ENCODE measurements at regions not wholly inside any gene's neighbourhood (a gene's known extent, or its start where the extent isn't known, plus 50 kb on each side); places are given as distances from the start of the nearest gene placed in this dataset.

- Mint-ChIP-seq H3K27me3 (ENCODE audit: low read depth) (peaks cover 3% of the 10 kb centered on the region), H3K9me3 (peaks cover 3% of the 10 kb centered on the region), H3K36me3 (no peaks in the 10 kb centered on the region), H3K27ac (no peak overlapping the region), H3K4me1 (no peaks in the 10 kb centered on the region), H3K4me3 (no peak overlapping the region)
- TF ChIP-seq CTCF (IDR thresholded peaks at IDR 0.05; ENCODE audit: unreplicated experiment) = no peak
- DNase-seq (ENCODE audit: low spot score in 2 of 2, unreplicated experiment in 2 of 2) = no peak
Observed at GRCh38 chr11:112355726-112356125, 95.1 kb upstream of the PLET1 start.

GRCh38 chr11:112357488-112357887 lies 96.8 kb upstream of the PLET1 start:
- no peak overlapping the region for H3K27ac Mint-ChIP-seq
- no peaks in the 10 kb centered on the region for H3K36me3 Mint-ChIP-seq
- DNase-seq (ENCODE audit: low spot score in 2 of 2, unreplicated experiment in 2 of 2) = no peak
- H3K9me3 Mint-ChIP-seq = peaks cover 3% of the 10 kb centered on the region
- TF ChIP-seq CTCF (IDR thresholded peaks at IDR 0.05; ENCODE audit: unreplicated experiment) = no peak
- H3K4me3 Mint-ChIP-seq = no peak overlapping the region
- H3K4me1 Mint-ChIP-seq = no peaks in the 10 kb centered on the region
- peaks cover 3% of the 10 kb centered on the region for H3K27me3 Mint-ChIP-seq (ENCODE audit: low read depth)

GRCh38 chr11:112361396-112361795 lies 100.7 kb upstream of the PLET1 start:
- H3K27ac Mint-ChIP-seq = no peak overlapping the region
- H3K4me3 Mint-ChIP-seq = no peak overlapping the region
- TF ChIP-seq CTCF (IDR thresholded peaks at IDR 0.05; ENCODE audit: unreplicated experiment) = no peak
- no peak for DNase-seq (ENCODE audit: low spot score in 2 of 2, unreplicated experiment in 2 of 2)
- no peaks in the 10 kb centered on the region for H3K36me3 Mint-ChIP-seq
- H3K9me3 Mint-ChIP-seq = no peaks in the 10 kb centered on the region
- peaks cover 1% of the 10 kb centered on the region for H3K4me1 Mint-ChIP-seq
- H3K27me3 Mint-ChIP-seq (ENCODE audit: low read depth) = peaks cover 5% of the 10 kb centered on the region

GRCh38 chr11:112363527-112363926 lies 102.9 kb upstream of the PLET1 start:
- Mint-ChIP-seq H3K9me3 (no peaks in the 10 kb centered on the region), H3K4me1 (peaks cover 1% of the 10 kb centered on the region), H3K27me3 (ENCODE audit: low read depth) (peaks cover 5% of the 10 kb centered on the region), H3K4me3 (no peak overlapping the region), H3K36me3 (no peaks in the 10 kb centered on the region), H3K27ac (no peak overlapping the region)
- no peak for DNase-seq (ENCODE audit: low spot score in 2 of 2, unreplicated experiment in 2 of 2)
- no peak for TF ChIP-seq CTCF (IDR thresholded peaks at IDR 0.05; ENCODE audit: unreplicated experiment)

GRCh38 chr11:112364962-112365481 lies 104.4 kb upstream of the PLET1 start:
- TF ChIP-seq CTCF (IDR thresholded peaks at IDR 0.05; ENCODE audit: unreplicated experiment) = no peak
- Mint-ChIP-seq H3K9me3 (no peaks in the 10 kb centered on the region), H3K36me3 (no peaks in the 10 kb centered on the region), H3K4me3 (no peak overlapping the region), H3K4me1 (peaks cover 1% of the 10 kb centered on the region), H3K27me3 (ENCODE audit: low read depth) (peaks cover 6% of the 10 kb centered on the region), H3K27ac (no peak overlapping the region)
- no peak for DNase-seq (ENCODE audit: low spot score in 2 of 2, unreplicated experiment in 2 of 2)

- DNase-seq (ENCODE audit: low spot score in 2 of 2, unreplicated experiment in 2 of 2) = no peak
- H3K36me3 Mint-ChIP-seq = no peaks in the 10 kb centered on the region
- H3K27me3 Mint-ChIP-seq (ENCODE audit: low read depth) = peaks cover 10% of the 10 kb centered on the region
- H3K4me3 Mint-ChIP-seq = no peak overlapping the region
- H3K9me3 Mint-ChIP-seq = no peaks in the 10 kb centered on the region
- H3K4me1 Mint-ChIP-seq = peaks cover 1% of the 10 kb centered on the region
- TF ChIP-seq CTCF (IDR thresholded peaks at IDR 0.05; ENCODE audit: unreplicated experiment) = no peak
- H3K27ac Mint-ChIP-seq = no peak overlapping the region
Observed at GRCh38 chr11:112366012-112366411, 105.4 kb upstream of the PLET1 start.

All from mesothelial cell of epicardium (in vitro differentiated cells).